Fibroblast of skin of back (primary cell): ENCODE measurements at regions not wholly inside any gene's neighbourhood (a gene's known extent, or its start where the extent isn't known, plus 50 kb on each side); places are given as distances from the start of the nearest gene placed in this dataset.

Experiments
- DNase-seq: peaks from one replicate; pipeline ENCODE4 v3.0.0-alpha.2; 2013

- no peak for DNase-seq
Measured at GRCh38 chr18:37946324-37946723, 380.7 kb upstream of the CELF4 start.

- no peak for DNase-seq
Measured at GRCh38 chr18:37944700-37945270, 379.2 kb upstream of the CELF4 start.

GRCh38 chr18:37937287-37937686 is 371.7 kb upstream of the CELF4 start:
- DNase-seq, result no peak

GRCh38 chr18:37935086-37935485 is 369.5 kb upstream of the CELF4 start:
- no peak for DNase-seq

- no peak for DNase-seq
Measured at GRCh38 chr18:37930640-37931039, 365.0 kb upstream of the CELF4 start.

- no peak for DNase-seq
Measured at GRCh38 chr18:37922162-37922561, 356.6 kb upstream of the CELF4 start.

GRCh38 chr18:37920865-37921264 is 355.3 kb upstream of the CELF4 start:
- DNase-seq, result no peak

GRCh38 chr18:37913051-37913450 is 347.5 kb upstream of the CELF4 start:
- no peak for DNase-seq

GRCh38 chr18:37902344-37902743 is 336.7 kb upstream of the CELF4 start:
- no peak for DNase-seq

- DNase-seq, result no peak
Measured at GRCh38 chr18:37900326-37900725, 334.7 kb upstream of the CELF4 start.

GRCh38 chr18:37889963-37890362 is 324.4 kb upstream of the CELF4 start:
- DNase-seq, result no peak

- DNase-seq, result no peak
Measured at GRCh38 chr18:37874721-37875120, 309.1 kb upstream of the CELF4 start.

GRCh38 chr18:37873416-37873815 is 307.8 kb upstream of the CELF4 start:
- no peak for DNase-seq

- no peak for DNase-seq
Measured at GRCh38 chr18:37872562-37872961, 307.0 kb upstream of the CELF4 start.

GRCh38 chr18:37871561-37871960 is 306.0 kb upstream of the CELF4 start:
- DNase-seq, result no peak

- DNase-seq, result no peak
Measured at GRCh38 chr18:37869051-37869450, 303.5 kb upstream of the CELF4 start.

GRCh38 chr18:37864122-37864521 is 298.5 kb upstream of the CELF4 start:
- no peak for DNase-seq

GRCh38 chr18:37861981-37862380 is 296.4 kb upstream of the CELF4 start:
- no peak for DNase-seq

GRCh38 chr18:37854396-37854795 is 288.8 kb upstream of the CELF4 start:
- DNase-seq, result no peak

GRCh38 chr18:37853706-37854105 is 288.1 kb upstream of the CELF4 start:
- no peak for DNase-seq

- DNase-seq, result no peak
Measured at GRCh38 chr18:37852464-37852863, 286.9 kb upstream of the CELF4 start.

GRCh38 chr18:37847544-37847943 is 281.9 kb upstream of the CELF4 start:
- DNase-seq, result no peak

- DNase-seq, result no peak
Measured at GRCh38 chr18:37846996-37847395, 281.4 kb upstream of the CELF4 start.

GRCh38 chr18:37845498-37845897 is 279.9 kb upstream of the CELF4 start:
- DNase-seq, result no peak

- no peak for DNase-seq
Measured at GRCh38 chr18:37844209-37844970, 278.8 kb upstream of the CELF4 start.
